Transverse colon (tissue), 4 donors: ENCODE measurements at regions not wholly inside any gene's neighbourhood (a gene's known extent, or its start where the extent isn't known, plus 50 kb on each side); places are given as distances from the start of the nearest gene placed in this dataset.

Experiments used
- DNase-seq: peaks from one replicate; pipeline ENCODE4 v3.0.0-alpha.2; 2019
- H3K27ac ChIP-seq, 4 donors: fragments of 200-600 bp; sonication (generic); 2 replicates each; pipeline ENCODE4 v1.5.1; 2016 to 2018; ENCODE audit warnings: inconsistent platforms in 4 of 4
- H3K27me3 ChIP-seq: fragments of 200-600 bp; sonication (generic); 2 replicates; pipeline ENCODE4 v1.5.1; 2017; ENCODE audit warnings: inconsistent platforms
- H3K36me3 ChIP-seq, 4 donors: fragments of 200-600 bp; sonication (generic); 2 replicates each; pipeline ENCODE4 v1.5.1; 2017 to 2019; ENCODE audit warnings: inconsistent platforms in 4 of 4
- H3K4me1 ChIP-seq, 4 donors: fragments of 200-600 bp; sonication (generic); 2 replicates each; pipeline ENCODE4 v1.5.1; 2017 to 2020; ENCODE audit warnings: inconsistent platforms in 4 of 4
- H3K4me3 ChIP-seq, 4 donors: fragments of 200-600 bp; sonication (generic); 1 replicate in 1 of 4; 2 replicates in 3 of 4; pipeline versions ENCODE4 v1.5.1 to v1.6.1; 2017 to 2019; ENCODE audit warnings: inconsistent platforms in 4 of 4
- H3K9me3 ChIP-seq, 2 donors: fragments of 200-600 bp; sonication (generic); 2 replicates each; pipeline ENCODE4 v1.5.1; 2017 to 2019; ENCODE audit warnings: inconsistent platforms in 2 of 2
- EP300 ChIP-seq: sonication (generic); formaldehyde crosslinking; IDR thresholded peaks from one replicate; pipeline ENCODE4 v1.6.1; 2017; ENCODE audit warnings: antibody characterized with exemption, low read depth
- POLR2A ChIP-seq: fragments of 450-650 bp; IDR thresholded peaks from one replicate; pipeline ENCODE4 v1.6.1; 2016; ENCODE audit warnings: antibody characterized with exemption, mild to moderate bottlenecking, moderate library complexity
- POLR2AphosphoS5 ChIP-seq, 3 donors: sonication (generic); formaldehyde crosslinking; IDR thresholded peaks; one replicate each; pipeline ENCODE4 v1.6.1; 2016; ENCODE audit warnings: antibody characterized with exemption in 3 of 3
- WGBS, 2 donors: methylation state at CpG; one replicate each; pipeline ENCODE4 v1.1.5; 2018; ENCODE audit warnings: low coverage in 1 of 2; 5-methylcytosine and 5-hydroxymethylcytosine counted together
- in situ Hi-C, 4 donors: fragments of 200-750 bp; cut with MboI; loops; one replicate each; pipeline versions ENCODE4 v1.15.0 to v1.15.1; 2017; ENCODE audit warnings: low sequenced_read_pairs in 3 of 4, low pct_ligation_motif_present in 1 of 4, low pct_unique_long_range_greater_than_20kb in 1 of 4
- intact Hi-C: fragments of 100-400 bp; cut with DNase I; formaldehyde crosslinking; loops from one replicate; pipeline ENCODE4 v1.15.1; 2023; ENCODE audit warnings: low total_unique reads
- TF ChIP-seq, protein P1 (sequence below), 5 experiments: fragments of 200-600 bp in 3 of 5; fragments of 450-650 bp in 2 of 5; sonication (generic) in 3 of 5; IDR thresholded peaks; 1 replicate in 2 of 5; 2 replicates in 3 of 5; pipeline ENCODE4 v1.5.1; 2016 to 2017; ENCODE audit warnings: antibody characterized with exemption in 5 of 5, inconsistent platforms in 3 of 5, mild to moderate bottlenecking in 2 of 5, moderate library complexity in 1 of 5

- H3K36me3 ChIP-seq: no peaks in the 10 kb centered on the region
- WGBS, 2 donors: 55 to 76% methylated on average over 6 to 9 of the region's 9 CpGs
- intact Hi-C loops (no loop called here), in situ Hi-C loops (no loop called here)
- no peaks in the 10 kb centered on the region for H3K9me3 ChIP-seq
- TF ChIP-seq, protein P1, sequence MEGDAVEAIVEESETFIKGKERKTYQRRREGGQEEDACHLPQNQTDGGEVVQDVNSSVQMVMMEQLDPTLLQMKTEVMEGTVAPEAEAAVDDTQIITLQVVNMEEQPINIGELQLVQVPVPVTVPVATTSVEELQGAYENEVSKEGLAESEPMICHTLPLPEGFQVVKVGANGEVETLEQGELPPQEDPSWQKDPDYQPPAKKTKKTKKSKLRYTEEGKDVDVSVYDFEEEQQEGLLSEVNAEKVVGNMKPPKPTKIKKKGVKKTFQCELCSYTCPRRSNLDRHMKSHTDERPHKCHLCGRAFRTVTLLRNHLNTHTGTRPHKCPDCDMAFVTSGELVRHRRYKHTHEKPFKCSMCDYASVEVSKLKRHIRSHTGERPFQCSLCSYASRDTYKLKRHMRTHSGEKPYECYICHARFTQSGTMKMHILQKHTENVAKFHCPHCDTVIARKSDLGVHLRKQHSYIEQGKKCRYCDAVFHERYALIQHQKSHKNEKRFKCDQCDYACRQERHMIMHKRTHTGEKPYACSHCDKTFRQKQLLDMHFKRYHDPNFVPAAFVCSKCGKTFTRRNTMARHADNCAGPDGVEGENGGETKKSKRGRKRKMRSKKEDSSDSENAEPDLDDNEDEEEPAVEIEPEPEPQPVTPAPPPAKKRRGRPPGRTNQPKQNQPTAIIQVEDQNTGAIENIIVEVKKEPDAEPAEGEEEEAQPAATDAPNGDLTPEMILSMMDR (IDR thresholded peaks at IDR 0.05): no peak
- TF ChIP-seq POLR2A (no peak), POLR2AphosphoS5 (IDR thresholded peaks at IDR 0.05) (no peak), EP300 (no peak)
- H3K4me3 ChIP-seq: no peak overlapping the region
- H3K27me3 ChIP-seq: no peaks in the 10 kb centered on the region
- peaks cover 0 to 11% (median 0%) of the 10 kb centered on the region in 4 donors for H3K4me1 ChIP-seq
- peak overlapping the region; percentile 30 to 56 (median 36) for H3K27ac ChIP-seq
- DNase-seq: no peak
Measured at GRCh38 chr2:230643576-230644291, 68.9 kb upstream of the CAB39 start.

- Histone ChIP-seq H3K9me3 (no peaks in the 10 kb centered on the region), H3K4me1 (peaks cover 0 to 11% (median 0%) of the 10 kb centered on the region in 4 donors), H3K27me3 (no peaks in the 10 kb centered on the region), H3K27ac (peak overlapping the region; percentile 18 to 38 (median 32)), H3K4me3 (no peak overlapping the region), H3K36me3 (no peaks in the 10 kb centered on the region)
- in situ Hi-C loops: no loop called here
- no peak for DNase-seq
- intact Hi-C loops: no loop called here
- 90 to 100% methylated on average over 1 to 6 of the region's 6 CpGs for WGBS, 2 donors
- TF ChIP-seq POLR2AphosphoS5 (IDR thresholded peaks at IDR 0.05): no peak
- TF ChIP-seq POLR2A: no peak
- TF ChIP-seq, protein P1 (IDR thresholded peaks at IDR 0.05): no peak
- TF ChIP-seq EP300: no peak
Measured at GRCh38 chr2:230644356-230644935, 68.2 kb upstream of the CAB39 start.

- Histone ChIP-seq H3K27me3 (no peaks in the 10 kb centered on the region), H3K4me1 (peaks cover 0 to 6% (median 0%) of the 10 kb centered on the region in 4 donors), H3K27ac (no peak overlapping the region), H3K36me3 (no peaks in the 10 kb centered on the region), H3K9me3 (no peaks in the 10 kb centered on the region), H3K4me3 (no peak overlapping the region)
- WGBS, 2 donors: 88 to 90% methylated on average over 7 to 8 of the region's 8 CpGs
- intact Hi-C loops: no loop called here
- no peak for DNase-seq
- TF ChIP-seq, protein P1 (IDR thresholded peaks at IDR 0.05): no peak
- TF ChIP-seq EP300: no peak
- TF ChIP-seq POLR2A: no peak
- TF ChIP-seq POLR2AphosphoS5 (IDR thresholded peaks at IDR 0.05): no peak
- in situ Hi-C loops: no loop called here
Measured at GRCh38 chr2:230648356-230648755, 64.3 kb upstream of the CAB39 start.

GRCh38 chr2:230650585-230651137 is 62.0 kb upstream of the CAB39 start:
- H3K4me3 ChIP-seq: no peak overlapping the region
- no peaks in the 10 kb centered on the region for H3K9me3 ChIP-seq
- no peaks in the 10 kb centered on the region for H3K4me1 ChIP-seq
- no peaks in the 10 kb centered on the region for H3K36me3 ChIP-seq
- DNase-seq: no peak
- H3K27ac ChIP-seq: no peak overlapping the region
- in situ Hi-C loops: no loop called here
- WGBS, 2 donors: 58 to 75% methylated on average over 6 to 7 of the region's 7 CpGs
- H3K27me3 ChIP-seq: no peaks in the 10 kb centered on the region
- TF ChIP-seq, protein P1 (IDR thresholded peaks at IDR 0.05): no peak
- no peak for TF ChIP-seq EP300
- TF ChIP-seq POLR2AphosphoS5 (IDR thresholded peaks at IDR 0.05): no peak
- no peak for TF ChIP-seq POLR2A
- intact Hi-C loops: no loop called here
